WTC11 (cell line): ENCODE measurements at regions not wholly inside any gene's neighbourhood (a gene's known extent, or its start where the extent isn't known, plus 50 kb on each side); places are given as distances from the start of the nearest gene placed in this dataset.

Experiments
- ATAC-seq: fragments of 200-7000 bp; cut with Tn5 transposase; 2 replicates; pipeline ENCODE4 v1.10.0; 2021; ENCODE audit warnings: mild to moderate bottlenecking, moderate library complexity
- CTCF ChIA-PET: fragments of 300-600 bp; sonication (Branson Sonifier 250); formaldehyde crosslinking; loops from one replicate; lab custom pipeline; 2021; ENCODE audit warnings: antibody characterized with exemption; lab: Charles Lee
- POLR2A ChIA-PET: fragments of 350-600 bp; sonication (Branson Sonifier 250); formaldehyde crosslinking; loops from one replicate; lab custom pipeline; 2021; ENCODE audit warnings: antibody characterized with exemption; lab: Charles Lee
- DNase-seq: peaks from one replicate; pipeline ENCODE4 v3.0.0; 2021; ENCODE audit warnings: low spot score
- H3K27ac Mint-ChIP-seq: 2 replicates; pipeline ENCODE4 v1.8.0; 2021; ENCODE audit warnings: mixed read lengths
- H3K27me3 Mint-ChIP-seq: 2 replicates; pipeline ENCODE4 v1.8.0; 2021; ENCODE audit warnings: low read depth, mild to moderate bottlenecking, moderate library complexity, mixed read lengths
- H3K36me3 Mint-ChIP-seq: 2 replicates; pipeline ENCODE4 v1.8.0; 2021; ENCODE audit warnings: mixed read lengths
- H3K4me1 Mint-ChIP-seq: 2 replicates; pipeline ENCODE4 v1.8.0; 2022; ENCODE audit warnings: mixed read lengths
- H3K4me3 Mint-ChIP-seq: 2 replicates; pipeline ENCODE4 v1.8.0; 2021; ENCODE audit warnings: mild to moderate bottlenecking, moderate library complexity, mixed read lengths
- H3K9me3 Mint-ChIP-seq: 2 replicates; pipeline ENCODE4 v1.8.0; 2021; ENCODE audit warnings: mixed read lengths
- ATF2 ChIP-seq: sonication (generic); formaldehyde crosslinking; IDR thresholded peaks from 2 replicates; pipeline ENCODE4 v1.8.1; 2022; ENCODE audit warnings: low read depth, missing genetic modification reagents, borderline replicate concordance
- CBFB ChIP-seq: sonication (generic); formaldehyde crosslinking; IDR thresholded peaks from 2 replicates; pipeline ENCODE4 v1.8.1; 2022; ENCODE audit warnings: mild to moderate bottlenecking, low read depth, missing genetic modification reagents
- CDX4 ChIP-seq: fragments of 250-450 bp; sonication (Bioruptor Pico); IDR thresholded peaks from 2 replicates; pipeline ENCODE4 v1.9.0; 2021; ENCODE audit warnings: moderate library complexity, mild to moderate bottlenecking, inconsistent platforms, borderline replicate concordance
- CREM ChIP-seq: sonication (generic); formaldehyde crosslinking; IDR thresholded peaks from 2 replicates; pipeline ENCODE4 v1.8.1; 2022; ENCODE audit warnings: mild to moderate bottlenecking, missing genetic modification reagents, moderate library complexity
- E2F5 ChIP-seq: sonication (generic); formaldehyde crosslinking; IDR thresholded peaks from 2 replicates; pipeline ENCODE4 v1.8.1; 2022; ENCODE audit warnings: mild to moderate bottlenecking, moderate library complexity, missing genetic modification reagents
- FOXJ3 ChIP-seq: sonication (generic); formaldehyde crosslinking; IDR thresholded peaks from 2 replicates; pipeline ENCODE4 v1.9.0; 2021; ENCODE audit warnings: missing genetic modification reagents, mild to moderate bottlenecking, borderline replicate concordance
- FOXK1 ChIP-seq: sonication (generic); formaldehyde crosslinking; IDR thresholded peaks from 2 replicates; pipeline ENCODE4 v1.8.0; 2022; ENCODE audit warnings: mild to moderate bottlenecking, moderate library complexity, missing genetic modification reagents
- GABPB1 ChIP-seq: sonication (generic); formaldehyde crosslinking; IDR thresholded peaks from 2 replicates; pipeline ENCODE4 v1.8.1; 2023; ENCODE audit warnings: mild to moderate bottlenecking, missing genetic modification reagents
- GRHL2 ChIP-seq: fragments of 250-450 bp; sonication (Bioruptor Pico); IDR thresholded peaks from 2 replicates; pipeline ENCODE4 v1.8.0; 2022; ENCODE audit warnings: mild to moderate bottlenecking, moderate library complexity; ENCODE audit not compliant: insufficient replicate concordance, severe bottlenecking
- GTF2I ChIP-seq: fragments of 250-450 bp; sonication (Bioruptor Pico); conservative IDR thresholded peaks from 2 replicates; pipeline ENCODE4 v1.4.0; 2021; ENCODE audit warnings: mild to moderate bottlenecking
- IRF1 ChIP-seq: sonication (generic); formaldehyde crosslinking; IDR thresholded peaks from 2 replicates; pipeline ENCODE4 v1.8.0; 2023; ENCODE audit warnings: missing genetic modification reagents
- IRF2 ChIP-seq: sonication (generic); formaldehyde crosslinking; IDR thresholded peaks from 2 replicates; pipeline ENCODE4 v1.8.0; 2022; ENCODE audit warnings: low read depth, missing genetic modification reagents, borderline replicate concordance
- MXD4 ChIP-seq: fragments of 250-450 bp; sonication (Bioruptor Pico); IDR thresholded peaks from 2 replicates; pipeline ENCODE4 v1.8.0; 2021; ENCODE audit warnings: mild to moderate bottlenecking, moderate library complexity, borderline replicate concordance
- NR1H2 ChIP-seq: sonication (generic); formaldehyde crosslinking; IDR thresholded peaks from 2 replicates; pipeline ENCODE4 v1.9.0; 2021; ENCODE audit warnings: mild to moderate bottlenecking, moderate library complexity, missing genetic modification reagents
- NR2C2 ChIP-seq: sonication (generic); formaldehyde crosslinking; IDR thresholded peaks from 2 replicates; pipeline ENCODE4 v1.8.0; 2022; ENCODE audit warnings: mild to moderate bottlenecking, missing genetic modification reagents
- OVOL2 ChIP-seq: fragments of 250-450 bp; sonication (Bioruptor Pico); IDR thresholded peaks from 2 replicates; pipeline ENCODE4 v1.9.0; 2021; ENCODE audit warnings: mild to moderate bottlenecking, borderline replicate concordance
- PREB ChIP-seq: sonication (generic); formaldehyde crosslinking; IDR thresholded peaks from 2 replicates; pipeline ENCODE4 v1.8.1; 2022; ENCODE audit warnings: mild to moderate bottlenecking, missing genetic modification reagents, moderate library complexity, borderline replicate concordance
- TEAD1 ChIP-seq: sonication (generic); formaldehyde crosslinking; IDR thresholded peaks from 2 replicates; pipeline ENCODE4 v1.8.0; 2022; ENCODE audit warnings: mild to moderate bottlenecking, missing genetic modification reagents
- ZNF138 ChIP-seq: sonication (generic); formaldehyde crosslinking; conservative IDR thresholded peaks from 2 replicates; pipeline ENCODE4 v1.8.1; 2022; ENCODE audit warnings: mild to moderate bottlenecking, moderate library complexity, missing genetic modification reagents
- ZNF232 ChIP-seq: sonication (generic); formaldehyde crosslinking; IDR thresholded peaks from 2 replicates; pipeline ENCODE4 v1.8.0; 2022; ENCODE audit warnings: mild to moderate bottlenecking, missing genetic modification reagents
- ZNF263 ChIP-seq: sonication (generic); formaldehyde crosslinking; IDR thresholded peaks from 2 replicates; pipeline ENCODE4 v1.8.1; 2022; ENCODE audit warnings: low read depth, mild to moderate bottlenecking, moderate library complexity, missing genetic modification reagents
- ZNF396 ChIP-seq: fragments of 250-450 bp; sonication (Bioruptor Pico); IDR thresholded peaks from 2 replicates; pipeline ENCODE4 v1.8.0; 2021; ENCODE audit warnings: mild to moderate bottlenecking, moderate library complexity, borderline replicate concordance

GRCh38 chr21:34223376-34223775, 140.4 kb upstream of the KCNE2 start (continued):
- TF ChIP-seq E2F5 (CRISPR knock-in tag) (no peak), IRF2 (CRISPR knock-in tag) (no peak), CBFB (CRISPR knock-in tag) (no peak), ATF2 (no peak), GRHL2 (CRISPR knock-in tag) (no peak), GABPB1 (CRISPR knock-in tag) (no peak), TEAD1 (CRISPR knock-in tag) (no peak), MXD4 (no peak)

- POLR2A ChIA-PET: no interaction called here
- Mint-ChIP-seq H3K4me1 (peaks cover 7% of the 10 kb centered on the region), H3K27me3 (no peaks in the 10 kb centered on the region), H3K36me3 (no peaks in the 10 kb centered on the region), H3K4me3 (no peak overlapping the region), H3K9me3 (peaks cover 21% of the 10 kb centered on the region), H3K27ac (no peak overlapping the region)
- ATAC-seq (no peak), DNase-seq (no peak)
- CTCF ChIA-PET: no interaction called here
- no peak for TF ChIP-seq ZNF396 (CRISPR knock-in tag)
- no peak for TF ChIP-seq FOXJ3 (CRISPR knock-in tag)
- no peak for TF ChIP-seq E2F5 (CRISPR knock-in tag)
- no peak for TF ChIP-seq NR1H2
- TF ChIP-seq FOXK1: no peak
- TF ChIP-seq ZNF263 (CRISPR knock-in tag): no peak
- TF ChIP-seq NR2C2: no peak
- TF ChIP-seq IRF1 (CRISPR knock-in tag): no peak
- TF ChIP-seq GTF2I: no peak
- TF ChIP-seq GABPB1 (CRISPR knock-in tag): no peak
Measured at GRCh38 chr21:34227386-34227852, 136.4 kb upstream of the KCNE2 start.

- no peaks in the 10 kb centered on the region; the same call in 1 of the 2 replicates for H3K27me3 Mint-ChIP-seq
- ChIA-PET POLR2A (no interaction called here), CTCF (no interaction called here)
- TF ChIP-seq ZNF138 (CRISPR knock-in tag): no peak
- no peak for TF ChIP-seq OVOL2
- no peak for TF ChIP-seq PREB (CRISPR knock-in tag)
- TF ChIP-seq GABPB1 (CRISPR knock-in tag): no peak
- no peak for TF ChIP-seq CDX4 (CRISPR knock-in tag)
- TF ChIP-seq ZNF232 (CRISPR knock-in tag): no peak
- TF ChIP-seq CREM (CRISPR knock-in tag): no peak
- ATAC-seq: no peak
- no peaks in the 10 kb centered on the region for H3K36me3 Mint-ChIP-seq
- no peak for DNase-seq
- H3K4me3 Mint-ChIP-seq: no peak overlapping the region
- H3K4me1 Mint-ChIP-seq: peaks cover 7% of the 10 kb centered on the region
- no peak overlapping the region for H3K27ac Mint-ChIP-seq
- H3K9me3 Mint-ChIP-seq: peaks cover 17% of the 10 kb centered on the region
Measured at GRCh38 chr21:34228792-34229191, 135.0 kb upstream of the KCNE2 start.
